B cell (primary cell): ENCODE measurements at regions not wholly inside any gene's neighbourhood (a gene's known extent, or its start where the extent isn't known, plus 50 kb on each side); places are given as distances from the start of the nearest gene placed in this dataset.

ENCODE experiments used
- ATAC-seq: fragments of 200-7000 bp; cut with Tn5 transposase; one replicate; pipeline ENCODE4 v1.10.0; 2021; ENCODE audit warnings: low read depth, mild to moderate bottlenecking, moderate number of reproducible peaks, moderate library complexity
- CTCF ChIA-PET: fragments of 350-600 bp; sonication (Branson Sonifier 250); formaldehyde crosslinking; loops from one replicate; lab custom pipeline; 2021; ENCODE audit warnings: antibody characterized with exemption, inconsistent platforms; lab: Charles Lee
- POLR2A ChIA-PET: fragments of 350-600 bp; sonication (Branson Sonifier 250); formaldehyde crosslinking; loops from one replicate; lab custom pipeline; 2021; ENCODE audit warnings: antibody characterized with exemption; lab: Charles Lee
- DNase-seq: peaks from one replicate; pipeline ENCODE4 v3.0.0; 2013
- H2AFZ ChIP-seq: 2 replicates; pipeline ENCODE4 v1.6.1; 2012; ENCODE audit warnings: mild to moderate bottlenecking, low read depth, low read length; ENCODE audit not compliant: insufficient read depth, poor library complexity, severe bottlenecking
- H3K27ac ChIP-seq, 2 donors: 1 replicate in 1 of 2; 2 replicates in 1 of 2; pipeline ENCODE4 v1.5.1; 2012 to 2013; ENCODE audit warnings: low read length in 2 of 2, mild to moderate bottlenecking in 2 of 2, moderate library complexity in 1 of 2
- H3K27me3 ChIP-seq, 4 experiments: fragments of 200-600 bp in 1 of 4; sonication (generic) in 1 of 4; replicated peaks in 1 of 4; 1 replicate in 2 of 4; 2 replicates in 2 of 4; pipeline versions ENCODE4 v1.6.1 to v1.7.0; 2013 to 2016; ENCODE audit warnings: low read length in 3 of 4, mild to moderate bottlenecking in 2 of 4, mixed read lengths in 1 of 4, moderate library complexity in 1 of 4; ENCODE audit not compliant: insufficient read depth in 4 of 4, control insufficient read depth in 3 of 4; ENCODE audit errors: control extremely low read depth in 1 of 4
- H3K36me3 ChIP-seq, 2 experiments: replicated peaks in 1 of 2; 1 replicate in 1 of 2; 2 replicates in 1 of 2; pipeline versions ENCODE4 v1.6.1 to v1.7.1; 2013; ENCODE audit warnings: low read length in 1 of 2; ENCODE audit not compliant: insufficient read depth in 2 of 2, control insufficient read depth in 1 of 2; ENCODE audit errors: control extremely low read depth in 1 of 2, extremely low read depth in 1 of 2
- H3K4me1 ChIP-seq, 2 donors: fragments of 200-600 bp in 1 of 2; sonication (generic) in 1 of 2; 1 replicate in 1 of 2; 2 replicates in 1 of 2; pipeline versions ENCODE4 v1.5.1 to v1.6.1; 2013 to 2017; ENCODE audit warnings: low read length in 2 of 2; ENCODE audit not compliant: control insufficient read depth in 2 of 2, insufficient read depth in 2 of 2
- H3K4me2 ChIP-seq: replicated peaks from 2 replicates; pipeline ENCODE3; 2012; ENCODE audit warnings: mild to moderate bottlenecking, low read depth, low read length; ENCODE audit not compliant: poor library complexity, severe bottlenecking
- H3K4me3 ChIP-seq, 5 experiments: fragments of 200-600 bp in 1 of 5; sonication (generic) in 1 of 5; 1 replicate in 3 of 5; 2 replicates in 2 of 5; pipeline versions ENCODE4 v1.5.1 to v1.7.0; 2011 to 2016; ENCODE audit warnings: low read length in 4 of 5, mild to moderate bottlenecking in 4 of 5, low read depth in 2 of 5, control low read depth in 1 of 5, moderate library complexity in 1 of 5; ENCODE audit not compliant: insufficient read depth in 1 of 5; ENCODE audit errors: control extremely low read depth in 1 of 5, extremely low read depth in 1 of 5
- H3K79me2 ChIP-seq: fragments of 200-600 bp; sonication (generic); one replicate; pipeline ENCODE4 v1.6.0; 2016; ENCODE audit warnings: low read length; ENCODE audit not compliant: control insufficient read depth, insufficient read depth
- H3K9ac ChIP-seq: fragments of 200-600 bp; sonication (generic); 2 replicates; pipeline ENCODE4 v1.6.1; 2017; ENCODE audit warnings: mild to moderate bottlenecking, low read length, moderate library complexity
- H3K9me3 ChIP-seq, 3 donors: one replicate each; pipeline versions ENCODE4 v1.6.1 to v1.7.1; 2013; ENCODE audit warnings: low read length in 2 of 3; ENCODE audit not compliant: control insufficient read depth in 2 of 3, insufficient read depth in 1 of 3; ENCODE audit errors: control extremely low read depth in 1 of 3
- H4K20me1 ChIP-seq: 2 replicates; pipeline ENCODE4 v1.6.0; 2012; ENCODE audit warnings: mild to moderate bottlenecking, low read length; ENCODE audit not compliant: insufficient read depth, control insufficient read depth, poor library complexity, severe bottlenecking
- H3K27ac Mint-ChIP-seq: one replicate; pipeline ENCODE4 v1.8.0; 2021; ENCODE audit warnings: mixed read lengths
- H3K27me3 Mint-ChIP-seq: one replicate; pipeline ENCODE4 v1.8.0; 2021; ENCODE audit warnings: mixed read lengths
- H3K4me1 Mint-ChIP-seq: one replicate; pipeline ENCODE4 v1.8.0; 2021; ENCODE audit warnings: mixed read lengths
- H3K4me3 Mint-ChIP-seq: one replicate; pipeline ENCODE4 v1.8.0; 2021; ENCODE audit warnings: mixed read lengths
- H3K9me3 Mint-ChIP-seq: one replicate; pipeline ENCODE4 v1.8.0; 2022; ENCODE audit warnings: mixed read lengths; ENCODE audit not compliant: insufficient read depth
- EZH2 ChIP-seq: IDR thresholded peaks from 2 replicates; pipeline ENCODE4 v1.6.1; 2012; ENCODE audit warnings: borderline replicate concordance, low read depth, mild to moderate bottlenecking, moderate library complexity, low read length; ENCODE audit not compliant: insufficient read depth, poor library complexity, severe bottlenecking
- WGBS: methylation state at CpG from one replicate; pipeline ENCODE4 v1.1.5; 2013; ENCODE audit warnings: missing lambda C conversion rate; ENCODE audit not compliant: insufficient coverage; 5-methylcytosine and 5-hydroxymethylcytosine counted together
- intact Hi-C: fragments of 100-400 bp; cut with micrococcal nuclease; formaldehyde crosslinking; loops from one replicate; pipeline ENCODE4 v1.10.0; 2022
- TF ChIP-seq, protein P1 (sequence below): fragments of 200-600 bp; IDR thresholded peaks from one replicate; pipeline ENCODE4 v1.8.0; 2022; ENCODE audit warnings: antibody characterized with exemption, mild to moderate bottlenecking

DNA sequence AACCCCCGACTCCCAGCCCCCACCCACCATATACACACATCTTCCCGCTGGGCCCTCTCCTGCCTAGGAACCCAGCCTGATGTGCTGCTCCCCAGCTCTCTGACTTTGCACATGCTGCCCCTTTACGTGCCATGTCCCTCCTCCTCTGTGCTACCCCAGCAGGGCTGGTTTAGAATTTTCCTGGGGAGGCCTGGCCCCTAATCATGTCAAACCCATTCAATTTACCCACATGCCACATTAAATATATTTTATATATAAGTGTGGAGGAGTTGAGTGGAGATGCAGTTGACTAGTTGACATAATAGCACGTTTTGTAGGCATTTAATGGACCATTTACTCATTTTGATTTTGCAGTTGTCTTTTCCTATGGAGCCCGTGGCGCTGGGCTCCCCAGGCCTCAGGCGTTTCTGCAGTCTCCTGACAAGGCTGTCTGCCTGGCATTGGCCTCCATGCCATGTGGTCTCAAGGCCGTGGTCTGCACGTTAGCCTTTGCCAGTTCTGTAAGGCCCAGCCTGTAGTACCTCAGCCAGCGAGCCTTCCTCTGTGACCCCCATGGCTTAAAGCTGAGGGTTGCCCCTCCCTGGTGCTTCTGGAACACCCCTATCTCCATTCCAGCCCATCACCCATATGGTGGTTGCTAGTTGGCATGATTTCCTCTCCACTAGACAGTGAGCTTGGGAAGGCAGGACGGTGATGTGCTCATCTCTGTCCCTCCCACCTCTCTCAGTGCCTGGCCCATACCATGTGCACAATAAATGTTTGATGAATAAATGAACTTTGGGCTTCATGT is 155.8 kb downstream of the TLE3 start:
- no peaks in the 10 kb centered on the region for H3K79me2 ChIP-seq
- DNase-seq (no peak), ATAC-seq (no peak)
- H3K9ac ChIP-seq = no peak overlapping the region
- peaks cover 7% of the 10 kb centered on the region for H3K4me1 Mint-ChIP-seq
- H2AFZ ChIP-seq = no peak overlapping the region
- H3K4me3 Mint-ChIP-seq = no peak overlapping the region
- no peak overlapping the region for H3K27ac Mint-ChIP-seq
- ChIA-PET POLR2A (no interaction called here), CTCF (no interaction called here)
- no peaks in the 10 kb centered on the region for H3K4me1 ChIP-seq
- H3K9me3 ChIP-seq = peaks cover 0 to 3% (median 0%) of the 10 kb centered on the region in 3 donors
- H3K4me2 ChIP-seq = no peak overlapping the region
- H3K4me3 ChIP-seq = no peak overlapping the region
- 85% methylated on average over 9 of the region's 11 CpGs for WGBS
- H3K9me3 Mint-ChIP-seq = no peaks in the 10 kb centered on the region
- H3K27me3 ChIP-seq = peaks cover 0 to 9% (median 0%) of the 10 kb centered on the region in 4 experiments
- peaks cover 12% of the 10 kb centered on the region for H3K27me3 Mint-ChIP-seq
- no peak overlapping the region for H3K27ac ChIP-seq
- no peaks in the 10 kb centered on the region for H4K20me1 ChIP-seq
- TF ChIP-seq EZH2 = no peak
- TF ChIP-seq, protein P1, sequence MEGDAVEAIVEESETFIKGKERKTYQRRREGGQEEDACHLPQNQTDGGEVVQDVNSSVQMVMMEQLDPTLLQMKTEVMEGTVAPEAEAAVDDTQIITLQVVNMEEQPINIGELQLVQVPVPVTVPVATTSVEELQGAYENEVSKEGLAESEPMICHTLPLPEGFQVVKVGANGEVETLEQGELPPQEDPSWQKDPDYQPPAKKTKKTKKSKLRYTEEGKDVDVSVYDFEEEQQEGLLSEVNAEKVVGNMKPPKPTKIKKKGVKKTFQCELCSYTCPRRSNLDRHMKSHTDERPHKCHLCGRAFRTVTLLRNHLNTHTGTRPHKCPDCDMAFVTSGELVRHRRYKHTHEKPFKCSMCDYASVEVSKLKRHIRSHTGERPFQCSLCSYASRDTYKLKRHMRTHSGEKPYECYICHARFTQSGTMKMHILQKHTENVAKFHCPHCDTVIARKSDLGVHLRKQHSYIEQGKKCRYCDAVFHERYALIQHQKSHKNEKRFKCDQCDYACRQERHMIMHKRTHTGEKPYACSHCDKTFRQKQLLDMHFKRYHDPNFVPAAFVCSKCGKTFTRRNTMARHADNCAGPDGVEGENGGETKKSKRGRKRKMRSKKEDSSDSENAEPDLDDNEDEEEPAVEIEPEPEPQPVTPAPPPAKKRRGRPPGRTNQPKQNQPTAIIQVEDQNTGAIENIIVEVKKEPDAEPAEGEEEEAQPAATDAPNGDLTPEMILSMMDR = no peak
- intact Hi-C loops = no loop called here
- H3K36me3 ChIP-seq = no peaks in the 10 kb centered on the region

DNA sequence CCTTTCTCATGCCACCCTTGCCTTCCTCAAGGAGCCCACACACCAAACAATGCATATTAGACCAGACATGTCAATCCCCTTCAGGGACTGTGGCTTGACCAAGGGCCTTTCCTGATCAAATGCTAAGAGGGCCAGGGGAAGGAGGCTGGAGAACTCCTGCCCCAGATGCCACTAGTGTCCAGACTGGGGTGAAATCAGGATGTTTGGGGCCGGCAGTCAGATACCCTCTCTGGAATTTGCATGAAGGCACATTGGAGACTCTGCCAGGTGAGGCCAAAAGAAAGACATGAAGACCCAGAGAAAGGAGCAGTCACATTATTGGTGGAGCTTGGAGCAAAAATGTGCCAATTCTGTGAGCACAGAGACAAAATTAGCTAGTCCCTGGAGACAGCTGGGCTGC is 154.1 kb downstream of the TLE3 start:
- ATAC-seq = no peak
- peaks cover 7% of the 10 kb centered on the region for H3K4me1 Mint-ChIP-seq

More for the DNA sequence above, 154.1 kb downstream of the TLE3 start:
- Histone ChIP-seq H2AFZ (no peak overlapping the region), H4K20me1 (no peaks in the 10 kb centered on the region), H3K27ac (no peak overlapping the region), H3K36me3 (no peaks in the 10 kb centered on the region), H3K4me3 (no peak overlapping the region), H3K9me3 (peaks cover 0 to 3% (median 0%) of the 10 kb centered on the region in 3 donors), H3K79me2 (no peaks in the 10 kb centered on the region), H3K4me1 (no peaks in the 10 kb centered on the region), H3K4me2 (no peak overlapping the region), H3K9ac (no peak overlapping the region), H3K27me3 (peaks cover 0 to 9% (median 0%) of the 10 kb centered on the region in 4 experiments)
- no peak overlapping the region for H3K4me3 Mint-ChIP-seq
- TF ChIP-seq EZH2 = no peak
- no peak for DNase-seq
- WGBS = 92% methylated on average over 1 of the region's 1 CpG
- ChIA-PET POLR2A (no interaction called here), CTCF (no interaction called here)
- H3K27ac Mint-ChIP-seq = no peak overlapping the region
- H3K9me3 Mint-ChIP-seq = no peaks in the 10 kb centered on the region
- intact Hi-C loops = no loop called here
- peaks cover 7% of the 10 kb centered on the region for H3K27me3 Mint-ChIP-seq
